Effector memory CD8-positive, alpha-beta T cell (primary cell): ENCODE measurements at regions not wholly inside any gene's neighbourhood (a gene's known extent, or its start where the extent isn't known, plus 50 kb on each side); places are given as distances from the start of the nearest gene placed in this dataset.

Experiments used
- ATAC-seq: fragments of 150-1000 bp; cut with Tn5 transposase; replicated peaks from 2 replicates; pipeline ENCODE4 v1.10.0; 2021; ENCODE audit warnings: mild to moderate bottlenecking, moderate library complexity
- DNase-seq, 3 experiments: peaks; one replicate each; pipeline ENCODE4 v3.0.0; 2021
- H3K27ac Mint-ChIP-seq, 2 donors: one replicate each; pipeline ENCODE4 v1.8.0; 2022; ENCODE audit warnings: mild to moderate bottlenecking in 2 of 2, mixed read lengths in 2 of 2, moderate library complexity in 2 of 2
- H3K27me3 Mint-ChIP-seq, 2 donors: one replicate each; pipeline ENCODE4 v1.8.0; 2022; ENCODE audit warnings: mixed read lengths in 2 of 2
- H3K36me3 Mint-ChIP-seq: one replicate; pipeline ENCODE4 v1.8.0; 2022; ENCODE audit warnings: mild to moderate bottlenecking, moderate library complexity, mixed read lengths; ENCODE audit not compliant: insufficient read depth
- H3K4me1 Mint-ChIP-seq, 2 donors: one replicate each; pipeline ENCODE4 v1.8.0; 2022; ENCODE audit warnings: low read depth in 2 of 2, mixed read lengths in 2 of 2
- H3K4me3 Mint-ChIP-seq, 2 donors: one replicate each; pipeline ENCODE4 v1.8.0; 2022; ENCODE audit warnings: mild to moderate bottlenecking in 2 of 2, mixed read lengths in 2 of 2, moderate library complexity in 2 of 2
- H3K9me3 Mint-ChIP-seq, 2 donors: one replicate each; pipeline ENCODE4 v1.8.0; 2022; ENCODE audit warnings: mixed read lengths in 2 of 2

DNA sequence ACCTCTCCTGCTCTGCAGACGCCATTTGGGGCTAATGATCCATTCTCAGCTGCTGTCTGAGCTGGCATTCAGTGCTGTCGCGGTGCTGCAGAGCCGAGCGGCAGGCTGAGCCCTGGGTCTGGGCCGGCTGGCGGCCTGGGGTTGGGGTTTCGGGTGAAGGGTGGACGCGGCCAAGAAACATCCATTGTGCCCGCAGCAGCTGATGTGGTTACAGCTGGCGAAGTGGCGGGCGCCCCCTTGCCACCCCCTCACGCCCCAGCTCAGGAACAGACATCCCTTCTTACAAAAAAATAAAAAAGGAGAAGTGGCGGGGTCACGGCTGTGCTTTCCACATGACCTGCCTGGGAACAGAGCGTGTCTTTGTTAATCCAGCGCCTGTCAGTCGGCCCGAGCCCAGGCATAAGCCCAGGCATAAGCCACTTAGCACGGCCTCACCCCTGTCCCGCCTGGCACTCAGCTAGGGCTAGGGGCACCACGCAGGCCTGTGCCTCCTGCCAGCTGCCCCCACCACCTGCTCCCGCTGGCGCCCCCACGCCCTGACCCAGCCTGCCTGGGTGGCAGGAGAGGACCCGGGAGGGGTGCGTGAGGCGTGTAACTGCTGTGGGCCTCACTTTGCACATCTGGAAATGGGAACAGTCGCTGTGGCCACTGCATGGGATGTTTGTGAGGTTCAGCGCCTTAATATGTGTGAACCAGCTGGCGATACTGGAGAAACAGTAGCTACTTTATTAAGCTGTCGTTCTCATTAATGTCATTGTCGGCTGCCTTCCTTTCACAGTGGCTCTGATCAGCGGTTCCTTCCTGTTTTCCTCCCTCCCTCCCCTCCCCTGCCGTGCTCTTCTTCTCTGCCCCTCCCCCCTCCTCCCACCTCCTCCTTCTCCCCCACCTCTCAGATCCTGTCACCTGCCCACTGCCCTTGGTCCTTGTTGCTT is 197.7 kb upstream of the CIBAR2 start:
- H3K4me1 Mint-ChIP-seq: peaks cover 5 to 22% of the 10 kb centered on the region in 2 donors
- no peak overlapping the region for H3K27ac Mint-ChIP-seq
- peaks cover 26 to 57% of the 10 kb centered on the region in 2 donors for H3K27me3 Mint-ChIP-seq
- DNase-seq (no peak), ATAC-seq (peak; percentile 29)
- H3K4me3 Mint-ChIP-seq: no peak overlapping the region
- H3K9me3 Mint-ChIP-seq: no peaks in the 10 kb centered on the region
- no peaks in the 10 kb centered on the region for H3K36me3 Mint-ChIP-seq

GRCh38 chr16:85310868-85311585 is 198.8 kb upstream of the CIBAR2 start:
- H3K27me3 Mint-ChIP-seq: peaks cover 26 to 60% of the 10 kb centered on the region in 2 donors
- H3K4me3 Mint-ChIP-seq: peak overlapping the region; percentile 27 to 50
- DNase-seq (no peak), ATAC-seq (peak; percentile 59)
- peaks cover 4 to 20% of the 10 kb centered on the region in 2 donors for H3K4me1 Mint-ChIP-seq
- H3K27ac Mint-ChIP-seq: peak overlapping the region in 1 of 2 donors; percentile 22
- no peaks in the 10 kb centered on the region for H3K9me3 Mint-ChIP-seq
- no peaks in the 10 kb centered on the region for H3K36me3 Mint-ChIP-seq

DNA sequence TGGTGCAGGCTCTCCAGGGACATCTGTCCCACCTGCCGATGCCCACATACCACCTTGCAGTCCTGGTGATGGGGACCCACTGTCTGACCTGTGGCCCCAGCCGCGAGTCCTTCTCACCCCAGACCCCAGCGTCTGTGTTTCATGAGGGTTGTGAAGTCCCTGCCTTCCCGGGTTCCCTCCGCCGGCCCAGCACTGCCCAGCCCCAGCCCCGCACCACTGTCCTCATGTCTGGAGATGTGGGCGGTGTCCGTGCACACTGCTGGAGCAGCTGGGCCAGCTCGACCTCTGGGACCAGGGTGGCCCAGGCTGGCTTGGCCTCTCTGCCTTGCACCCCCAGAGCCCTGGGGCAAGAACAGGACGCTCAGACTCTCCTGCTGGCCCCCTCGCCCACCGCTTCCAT is 199.5 kb upstream of the CIBAR2 start:
- H3K4me3 Mint-ChIP-seq: peak overlapping the region; percentile 27 to 50
- DNase-seq (no peak), ATAC-seq (no peak)
- H3K9me3 Mint-ChIP-seq: no peaks in the 10 kb centered on the region
- no peak overlapping the region for H3K27ac Mint-ChIP-seq
- peaks cover 26 to 60% of the 10 kb centered on the region in 2 donors for H3K27me3 Mint-ChIP-seq
- H3K4me1 Mint-ChIP-seq: peaks cover 3 to 16% of the 10 kb centered on the region in 2 donors
- no peaks in the 10 kb centered on the region for H3K36me3 Mint-ChIP-seq

DNA sequence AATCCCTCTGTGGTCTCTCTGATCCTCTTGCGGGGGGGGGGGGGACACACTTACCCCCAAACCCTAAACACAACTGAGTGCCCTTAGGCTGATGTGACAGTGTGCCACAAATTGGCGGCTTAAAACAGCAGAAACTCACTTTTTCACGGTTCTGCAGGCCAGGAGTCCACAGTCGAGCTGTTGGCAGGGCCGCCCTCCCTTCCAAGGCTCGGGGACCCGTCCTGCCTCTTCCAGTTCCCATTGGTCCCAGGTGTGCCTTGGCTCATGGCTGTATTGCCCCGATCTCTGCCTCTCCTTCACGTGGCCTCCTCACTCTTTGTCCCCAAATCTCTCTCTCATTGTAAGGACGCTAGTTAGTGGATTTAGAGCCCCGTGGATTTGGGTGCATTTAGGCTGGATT is 199.9 kb upstream of the CIBAR2 start:
- ATAC-seq (no peak), DNase-seq (no peak)
- Mint-ChIP-seq H3K27ac (no peak overlapping the region), H3K9me3 (no peaks in the 10 kb centered on the region), H3K36me3 (no peaks in the 10 kb centered on the region), H3K27me3 (peaks cover 26 to 59% of the 10 kb centered on the region in 2 donors), H3K4me3 (peak overlapping the region in 1 of 2 donors; percentile 17), H3K4me1 (peaks cover 3 to 16% of the 10 kb centered on the region in 2 donors)

DNA sequence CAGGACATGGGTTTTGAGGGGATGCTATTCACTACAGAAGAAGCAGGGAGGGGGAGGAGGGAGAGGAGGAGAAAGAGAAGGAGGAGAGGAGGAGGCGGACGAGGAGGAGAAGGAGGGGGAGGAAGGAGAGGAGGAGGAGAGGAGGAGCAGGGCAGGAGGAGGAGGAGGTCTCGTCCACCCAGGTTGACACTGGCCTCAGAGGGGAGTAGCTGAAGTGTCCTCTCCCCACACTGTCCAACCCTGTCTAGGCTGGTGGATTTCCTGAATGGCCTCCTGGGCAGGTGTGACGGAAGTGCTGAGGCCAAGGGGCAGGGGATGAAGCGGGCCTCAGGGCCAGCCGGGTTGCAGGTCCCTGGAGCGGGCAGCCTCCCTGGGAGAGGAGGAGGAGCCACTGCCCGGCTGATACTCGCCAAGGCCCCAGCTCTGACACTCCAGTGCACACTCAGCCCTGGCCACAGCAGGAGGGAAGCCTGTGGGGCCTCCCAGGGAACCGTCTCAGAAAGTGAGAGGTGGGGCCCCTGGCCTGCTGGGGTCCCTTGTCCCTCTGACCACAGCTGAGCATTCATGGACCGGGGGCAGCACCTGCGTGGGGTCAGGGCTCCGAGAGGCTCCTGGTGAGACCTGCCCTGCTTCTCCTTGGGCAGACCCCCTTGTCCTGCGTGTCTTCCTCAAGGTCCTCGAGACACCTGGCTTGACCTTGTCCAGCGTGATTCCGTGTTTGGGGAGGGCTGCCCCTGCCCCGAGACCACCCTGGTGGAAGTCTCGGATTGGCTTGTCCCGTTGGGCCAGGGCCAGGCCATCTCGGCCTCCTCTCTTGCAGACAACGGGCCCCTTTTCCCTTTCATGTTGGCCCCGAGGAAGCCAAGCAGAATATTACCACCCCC is 200.6 kb upstream of the CIBAR2 start:
- Mint-ChIP-seq H3K27me3 (peaks cover 26 to 59% of the 10 kb centered on the region in 2 donors), H3K36me3 (no peaks in the 10 kb centered on the region), H3K4me3 (peak overlapping the region in 1 of 2 donors; percentile 17), H3K4me1 (peaks cover 3 to 16% of the 10 kb centered on the region in 2 donors), H3K9me3 (no peaks in the 10 kb centered on the region), H3K27ac (no peak overlapping the region)
- ATAC-seq (no peak), DNase-seq (no peak)

- Mint-ChIP-seq H3K36me3 (no peaks in the 10 kb centered on the region), H3K27me3 (peaks cover 26 to 54% of the 10 kb centered on the region in 2 donors), H3K9me3 (no peaks in the 10 kb centered on the region), H3K4me1 (peaks cover 3 to 16% of the 10 kb centered on the region in 2 donors), H3K4me3 (no peak overlapping the region), H3K27ac (no peak overlapping the region)
- no peak for ATAC-seq
- no peak for DNase-seq
These were observed 201.4 kb upstream of the CIBAR2 start for GRCh38 chr16:85313526-85314301.

DNA sequence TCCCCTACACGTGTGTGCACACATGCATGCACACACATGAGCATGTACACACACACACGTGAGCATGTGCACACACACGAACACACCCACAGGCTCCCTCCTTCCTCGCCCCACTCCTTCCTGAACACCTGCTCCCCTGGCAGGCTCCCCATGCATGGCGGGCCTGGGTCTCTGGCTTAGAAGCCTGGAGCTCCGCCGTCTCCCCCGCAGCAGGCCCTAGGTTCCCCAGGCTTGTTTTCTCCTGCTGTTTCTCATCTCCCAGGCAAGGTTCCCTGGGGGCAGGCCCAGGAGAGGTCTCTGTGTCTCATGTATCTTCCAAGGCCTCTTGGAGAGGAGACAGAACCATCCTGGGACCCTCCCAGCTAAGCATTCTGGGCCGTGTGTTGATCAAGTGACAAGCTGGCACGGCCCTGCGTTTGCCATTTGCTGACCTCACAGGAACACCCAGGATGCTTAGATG is 202.3 kb upstream of the CIBAR2 start:
- ATAC-seq (no peak), DNase-seq (no peak)
- H3K36me3 Mint-ChIP-seq: no peaks in the 10 kb centered on the region
- no peak overlapping the region for H3K4me3 Mint-ChIP-seq
- H3K4me1 Mint-ChIP-seq: peaks cover 3 to 16% of the 10 kb centered on the region in 2 donors
- no peaks in the 10 kb centered on the region for H3K9me3 Mint-ChIP-seq
- no peak overlapping the region for H3K27ac Mint-ChIP-seq
- H3K27me3 Mint-ChIP-seq: peaks cover 26 to 54% of the 10 kb centered on the region in 2 donors

GRCh38 chr16:85315866-85316265 is 203.6 kb upstream of the CIBAR2 start:
- peaks cover 25 to 50% of the 10 kb centered on the region in 2 donors for H3K27me3 Mint-ChIP-seq
- DNase-seq: no peak
- peaks cover 3 to 12% of the 10 kb centered on the region in 2 donors for H3K4me1 Mint-ChIP-seq
- H3K9me3 Mint-ChIP-seq: no peaks in the 10 kb centered on the region
- no peak overlapping the region for H3K4me3 Mint-ChIP-seq
- no peaks in the 10 kb centered on the region for H3K36me3 Mint-ChIP-seq
- ATAC-seq: no peak
- no peak overlapping the region for H3K27ac Mint-ChIP-seq

GRCh38 chr16:85316321-85316919 is 204.1 kb upstream of the CIBAR2 start:
- H3K4me3 Mint-ChIP-seq: no peak overlapping the region
- H3K27me3 Mint-ChIP-seq: peaks cover 22 to 49% of the 10 kb centered on the region in 2 donors
- no peaks in the 10 kb centered on the region for H3K36me3 Mint-ChIP-seq
- DNase-seq: peak in 2 of 3 experiments; percentile 15 to 23
- H3K9me3 Mint-ChIP-seq: no peaks in the 10 kb centered on the region
- peak; percentile 65 for ATAC-seq
- peaks cover 3 to 7% of the 10 kb centered on the region in 2 donors for H3K4me1 Mint-ChIP-seq
- no peak overlapping the region for H3K27ac Mint-ChIP-seq

DNA sequence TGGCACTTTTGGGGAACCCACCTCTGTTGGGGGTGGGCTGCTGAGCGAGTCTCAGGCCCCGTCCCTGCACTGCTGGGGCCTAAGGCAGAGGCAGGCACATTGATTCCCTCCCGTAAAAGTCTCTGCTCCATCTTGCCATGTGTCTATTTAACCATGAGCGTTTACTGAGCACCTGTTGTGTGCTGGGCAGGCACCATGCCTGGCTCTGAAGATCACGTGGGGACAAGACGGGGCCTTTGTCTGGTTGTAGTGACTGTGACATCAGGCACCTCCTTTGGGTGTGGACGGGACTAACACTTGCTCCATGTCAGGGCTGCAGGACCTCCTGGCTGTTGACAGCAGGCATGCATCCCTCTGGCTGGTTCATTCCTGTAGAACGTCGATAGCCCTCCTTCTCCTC is 204.7 kb upstream of the CIBAR2 start:
- Mint-ChIP-seq H3K27me3 (peaks cover 17 to 44% of the 10 kb centered on the region in 2 donors), H3K27ac (no peak overlapping the region), H3K9me3 (no peaks in the 10 kb centered on the region), H3K36me3 (no peaks in the 10 kb centered on the region), H3K4me3 (no peak overlapping the region), H3K4me1 (peaks cover 3 to 4% of the 10 kb centered on the region in 2 donors)
- DNase-seq (no peak), ATAC-seq (no peak)

DNA sequence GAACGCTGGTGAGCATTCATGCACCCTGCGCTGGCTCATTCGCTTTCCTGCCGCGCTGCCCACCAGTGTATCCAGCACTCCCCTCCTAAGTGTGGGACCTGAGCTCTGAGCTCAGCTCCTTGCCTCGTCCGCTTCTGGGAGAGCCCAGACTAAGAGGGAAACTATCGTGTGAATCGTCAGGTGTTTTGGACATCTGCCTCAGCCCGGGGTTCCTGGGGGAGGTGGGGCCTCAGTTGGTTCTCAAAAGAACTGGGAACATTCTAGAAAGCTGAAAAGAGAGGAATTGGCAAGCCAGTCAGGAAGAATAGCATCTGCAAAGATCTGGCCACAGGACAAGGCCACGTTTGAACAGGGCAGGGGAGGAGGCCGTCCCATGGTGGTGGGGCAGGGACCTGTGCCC is 205.4 kb upstream of the CIBAR2 start:
- H3K36me3 Mint-ChIP-seq: no peaks in the 10 kb centered on the region
- peaks cover 13 to 36% of the 10 kb centered on the region in 2 donors for H3K27me3 Mint-ChIP-seq
- no peaks in the 10 kb centered on the region for H3K9me3 Mint-ChIP-seq
- no peak for ATAC-seq
- H3K4me3 Mint-ChIP-seq: no peak overlapping the region
- H3K4me1 Mint-ChIP-seq: peaks cover 2 to 3% of the 10 kb centered on the region in 2 donors
- no peak overlapping the region for H3K27ac Mint-ChIP-seq
- no peak for DNase-seq
